GM19025 (cell line): ENCODE measurements at regions not wholly inside any gene's neighbourhood (a gene's known extent, or its start where the extent isn't known, plus 50 kb on each side); places are given as distances from the start of the nearest gene placed in this dataset.

Source experiments
- ATAC-seq: cut with Tn5 transposase; IDR thresholded peaks from one replicate; pipeline ENCODE4 v1.9.1; 2021; ENCODE audit warnings: mild to moderate bottlenecking, low read depth, moderate library complexity; ENCODE audit not compliant: unreplicated experiment

DNA sequence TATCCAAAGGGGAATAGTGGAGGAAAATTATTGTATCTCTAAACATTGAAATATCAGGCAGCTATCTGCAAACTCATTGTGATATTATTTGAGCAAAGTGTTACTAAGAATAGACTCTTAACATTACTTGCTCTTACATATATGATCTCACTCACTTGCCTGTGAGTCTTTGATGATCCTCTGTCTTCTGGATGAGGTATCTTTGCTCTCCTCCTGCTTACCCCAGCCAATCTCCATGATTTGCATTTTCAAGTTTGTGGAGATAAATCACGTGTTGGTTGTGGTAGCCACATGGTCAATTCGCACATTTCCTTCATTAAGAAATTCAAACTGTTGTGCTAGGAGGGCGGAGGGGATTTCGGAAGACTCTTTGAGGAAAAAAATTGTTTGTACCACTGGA is 169.9 kb upstream of the S100G start:
- no peak for ATAC-seq

DNA sequence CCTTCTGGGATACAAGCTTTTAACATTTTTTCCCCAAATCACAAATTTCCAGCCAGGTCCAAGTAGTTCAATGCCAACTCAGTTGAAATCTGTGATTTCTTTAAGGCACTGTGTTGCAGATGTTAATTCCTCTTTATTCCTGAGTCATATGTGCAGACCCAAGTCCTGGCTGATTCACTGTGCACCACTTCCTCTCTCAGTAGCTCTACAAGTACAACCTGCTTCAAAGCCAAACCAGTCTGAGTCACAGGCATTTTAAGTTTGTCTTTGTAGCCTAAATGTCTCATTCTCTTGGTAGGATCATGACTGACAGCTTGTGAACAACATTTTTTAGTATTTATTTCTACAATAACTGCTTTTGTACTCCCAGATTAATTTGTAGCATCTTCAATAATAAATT is 165.6 kb upstream of the S100G start:
- ATAC-seq = no peak

DNA sequence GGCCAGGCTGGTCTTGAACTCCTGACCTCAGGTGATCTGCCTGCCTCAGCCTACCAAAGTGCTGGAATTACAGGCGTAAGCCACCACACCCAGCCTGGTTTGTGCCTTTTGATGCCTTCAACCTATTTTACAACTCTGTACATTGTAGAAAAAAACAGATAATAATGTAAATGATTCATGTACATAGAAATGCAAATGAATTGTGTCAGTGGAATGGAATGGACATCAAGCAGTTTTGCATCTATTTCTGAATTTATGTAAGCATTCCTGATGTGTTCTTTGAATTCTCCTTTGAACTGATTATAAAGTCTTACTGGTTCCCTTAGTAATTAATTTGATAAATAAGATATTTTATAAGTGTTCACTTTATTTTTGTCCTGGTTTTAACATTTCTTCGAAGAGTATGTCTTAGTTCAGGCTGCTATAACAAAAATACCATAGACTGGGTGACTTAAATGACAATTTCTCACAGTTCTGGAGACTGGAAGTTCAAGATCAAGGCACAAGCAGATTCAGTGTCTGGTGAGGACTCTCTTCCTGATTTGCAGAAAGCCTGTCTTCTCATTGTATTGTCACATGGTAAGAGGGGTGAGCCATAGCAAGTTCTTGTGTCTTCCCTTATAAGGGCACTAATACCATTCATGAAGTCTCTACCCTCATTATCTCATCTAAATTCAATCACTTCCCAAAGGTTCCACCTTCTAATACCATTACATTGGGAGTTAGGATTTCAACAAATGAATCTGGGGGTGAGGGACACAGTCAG is 162.2 kb upstream of the S100G start:
- no peak for ATAC-seq

DNA sequence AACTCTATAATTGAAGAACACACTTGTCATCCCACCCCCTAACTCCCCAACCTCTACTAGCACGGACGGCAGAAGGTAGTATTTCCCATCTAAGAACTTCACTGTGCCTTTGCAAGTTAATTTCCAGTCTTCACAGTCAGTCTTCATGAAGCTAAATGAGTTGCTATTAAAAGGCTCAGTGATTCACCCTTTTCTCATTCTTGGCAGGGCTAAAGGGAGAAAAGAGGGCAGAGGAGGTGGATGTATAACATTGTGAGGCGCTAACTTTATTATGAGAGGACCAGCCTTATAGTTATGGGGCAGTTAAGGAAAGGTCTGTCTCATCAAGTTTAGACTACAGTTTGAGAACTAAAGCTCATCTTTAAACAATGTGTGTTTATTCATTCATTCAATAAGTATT is 161.0 kb upstream of the S100G start:
- no peak for ATAC-seq

DNA sequence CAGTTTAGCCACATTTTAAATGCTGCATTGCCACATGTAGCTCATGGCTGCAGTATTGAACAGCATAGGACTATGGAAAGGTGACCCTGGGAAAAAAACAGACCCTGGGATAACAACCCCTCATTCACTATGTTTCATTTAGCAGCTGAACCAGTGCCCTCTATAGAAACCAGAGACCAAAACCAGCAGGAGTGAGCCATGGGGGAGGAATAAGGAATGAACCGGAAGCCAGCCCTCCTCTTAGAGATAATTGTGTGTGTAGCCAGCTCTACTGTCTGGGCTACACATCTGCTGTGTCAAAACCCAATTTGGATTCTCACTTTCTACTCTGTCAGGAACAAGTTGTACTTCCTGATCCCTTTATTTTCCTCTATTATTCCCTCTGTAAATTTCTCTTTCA is 158.5 kb upstream of the S100G start:
- ATAC-seq = no peak

DNA sequence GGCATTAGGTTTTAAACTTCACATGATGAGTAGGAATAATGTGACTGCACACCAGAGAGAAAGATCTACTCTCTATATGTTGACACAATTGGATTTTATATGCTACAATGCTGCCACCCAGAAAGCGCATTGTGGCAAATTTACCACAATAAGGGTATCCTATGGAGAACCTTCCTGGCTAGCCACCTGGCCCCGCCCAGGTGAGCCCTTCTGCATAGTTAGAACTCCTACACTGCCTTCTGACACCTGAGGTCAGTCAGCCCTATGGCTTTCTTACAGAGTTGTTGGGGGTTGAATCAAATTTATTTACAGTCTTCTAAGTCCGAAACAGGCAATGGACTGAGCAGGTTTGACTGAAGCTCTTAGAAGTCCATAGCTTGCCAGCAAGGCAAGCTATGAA is 153.8 kb upstream of the S100G start:
- no peak for ATAC-seq

DNA sequence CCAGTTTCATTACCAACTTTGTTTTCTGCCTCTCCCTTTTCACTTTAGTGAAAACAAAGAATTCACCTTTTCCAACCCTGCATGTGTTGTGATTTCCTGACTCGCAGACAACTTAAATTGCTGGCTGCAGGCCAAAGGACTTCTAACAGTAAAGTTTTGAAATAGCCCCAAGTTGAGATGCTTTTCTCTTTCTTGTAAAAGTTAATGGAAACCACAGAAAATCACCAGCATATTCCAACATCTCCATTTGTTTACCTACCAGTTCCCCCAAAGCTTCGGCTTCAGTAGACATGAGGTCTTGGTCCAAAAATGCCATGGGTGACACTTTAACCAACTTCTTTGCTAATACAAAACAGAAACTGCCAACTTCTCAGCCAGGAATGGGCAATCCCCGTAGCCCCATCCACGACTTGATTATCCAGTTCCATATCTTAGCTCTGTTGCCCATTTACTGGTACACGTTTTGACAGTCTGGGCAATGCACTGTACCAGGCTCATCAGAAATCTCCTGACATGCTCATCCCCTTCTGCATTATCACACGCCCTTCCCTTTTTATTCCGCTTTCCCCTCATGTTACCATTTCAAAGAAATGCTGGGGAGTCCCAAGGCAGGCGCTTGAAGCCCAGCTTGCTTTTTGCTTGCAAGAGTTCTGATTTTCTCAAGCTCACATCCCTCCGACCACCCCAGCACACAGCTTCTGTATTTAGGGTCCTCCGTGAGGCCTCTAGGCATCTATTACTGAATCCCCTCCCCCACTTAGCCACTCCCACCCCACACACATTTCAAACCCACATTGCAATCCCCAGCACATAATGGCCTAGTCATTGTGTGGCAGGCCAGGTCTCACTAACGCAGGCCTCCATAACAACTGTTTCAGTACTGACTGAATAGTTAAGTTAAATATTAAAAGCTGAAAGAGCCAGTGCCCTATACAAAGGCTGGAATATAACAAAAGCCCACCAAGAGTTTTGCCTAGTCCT is 137.9 kb upstream of the S100G start:
- no peak for ATAC-seq

DNA sequence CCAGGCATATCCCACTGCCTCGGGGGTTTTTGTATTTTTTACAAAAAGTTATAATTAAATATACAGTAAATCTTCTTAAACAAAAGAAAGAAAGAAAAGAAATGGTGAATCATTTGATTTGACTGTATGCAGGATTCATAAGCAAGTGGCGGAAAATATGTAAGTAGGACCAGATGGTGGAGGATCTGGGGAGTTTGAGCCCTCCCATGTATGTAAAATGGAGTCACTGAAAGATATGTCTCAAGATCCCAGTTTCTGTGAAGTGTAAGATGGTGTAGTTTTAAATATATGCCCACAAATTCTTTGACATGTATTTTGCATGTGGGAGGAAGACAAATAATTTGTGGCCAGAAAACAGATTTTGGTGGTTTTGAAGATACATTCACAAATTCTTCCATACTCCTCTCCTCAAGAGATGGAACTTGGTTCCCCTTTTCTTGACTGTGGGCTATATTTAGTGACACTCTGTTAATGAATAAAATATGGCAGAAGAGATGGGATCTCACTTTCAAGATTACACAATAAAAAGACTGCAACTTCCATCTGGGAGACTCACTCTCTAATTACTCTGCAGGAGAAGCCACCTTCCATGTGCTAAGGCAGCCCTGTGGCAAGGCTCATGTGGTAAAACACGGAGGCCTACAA is 133.6 kb upstream of the S100G start:
- no peak for ATAC-seq

DNA sequence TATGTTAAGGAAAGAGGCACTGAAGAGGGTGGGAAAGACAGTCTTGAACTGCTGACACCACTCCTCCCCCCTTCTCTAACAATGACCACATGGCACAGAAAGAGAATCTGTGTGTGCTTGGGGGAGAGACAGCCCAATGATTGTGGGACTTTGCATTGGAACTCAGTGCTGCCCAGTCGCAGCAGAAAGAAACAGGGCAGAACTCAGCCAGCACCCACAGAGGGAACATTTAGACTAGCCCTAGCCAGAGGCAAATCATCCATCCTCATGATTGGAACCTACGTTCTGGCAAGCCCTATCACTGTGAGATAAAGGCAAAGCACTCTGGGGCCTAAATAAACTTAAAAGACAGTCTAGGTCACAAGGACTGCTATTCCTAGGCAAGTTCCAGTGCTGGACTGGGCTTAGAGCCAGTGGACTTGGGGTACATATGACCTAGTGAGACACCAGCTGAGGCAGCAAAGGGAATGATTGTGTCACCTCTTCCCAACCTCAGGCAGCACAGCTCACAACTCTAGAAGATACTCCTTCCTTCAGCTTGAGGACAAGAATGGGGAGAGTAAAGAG is 132.8 kb upstream of the S100G start:
- ATAC-seq = no peak

DNA sequence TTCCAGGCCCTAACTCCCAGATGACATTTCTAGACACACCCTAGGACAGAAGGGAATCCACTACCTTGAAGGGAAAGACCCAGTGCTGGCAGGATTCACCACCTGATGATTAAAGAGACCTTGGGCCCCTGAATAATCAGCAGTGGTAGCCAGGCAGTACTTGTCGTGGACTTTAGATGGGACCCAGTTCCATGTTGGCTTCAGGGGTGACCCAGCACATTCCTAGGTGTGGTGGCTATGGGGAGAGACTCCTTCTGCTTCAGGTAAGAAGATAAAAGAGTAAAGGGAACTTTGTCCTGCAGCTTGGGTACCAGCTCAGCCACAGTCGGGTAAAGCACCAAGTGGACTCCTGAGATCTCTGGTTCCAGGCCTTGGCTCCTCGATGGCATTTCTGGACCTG is 131.8 kb upstream of the S100G start:
- no peak for ATAC-seq

DNA sequence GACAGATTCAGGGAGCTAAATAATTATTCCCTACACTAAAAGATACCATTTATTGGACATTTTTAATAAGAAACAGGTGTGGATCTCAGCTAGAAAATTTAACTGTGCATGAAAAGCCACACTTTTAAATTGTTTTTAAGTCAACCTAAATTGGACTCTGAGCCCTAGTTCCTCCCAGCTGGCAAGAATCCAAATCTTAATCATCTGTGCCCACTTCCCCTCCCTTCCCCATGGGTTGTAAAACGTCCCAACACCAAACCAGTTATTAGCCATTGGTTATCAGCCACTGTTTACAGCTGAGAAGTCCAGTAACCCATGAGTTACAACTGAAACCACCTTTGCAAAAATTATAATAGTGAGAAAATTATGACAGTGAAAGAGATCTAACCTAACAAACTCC is 125.6 kb upstream of the S100G start:
- no peak for ATAC-seq

DNA sequence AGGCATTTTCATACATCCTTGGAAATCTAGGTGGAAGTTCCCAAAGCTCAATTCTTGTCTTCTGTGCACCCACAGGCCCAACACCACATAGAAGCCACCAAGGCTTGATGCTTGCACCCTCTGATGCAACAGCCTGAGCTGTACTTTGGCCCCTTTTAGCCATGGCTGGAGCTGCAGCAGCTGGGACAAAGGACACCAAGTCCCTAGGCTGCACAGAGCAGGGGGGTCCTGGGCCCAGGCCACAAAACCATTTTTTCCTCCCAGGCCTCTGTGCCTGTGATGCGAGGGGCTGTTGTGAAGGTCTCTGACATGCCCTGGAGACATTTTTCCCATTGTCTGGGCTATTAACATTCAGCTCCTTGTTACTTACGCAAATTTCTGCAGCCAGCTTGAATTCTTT is 124.0 kb upstream of the S100G start:
- no peak for ATAC-seq

DNA sequence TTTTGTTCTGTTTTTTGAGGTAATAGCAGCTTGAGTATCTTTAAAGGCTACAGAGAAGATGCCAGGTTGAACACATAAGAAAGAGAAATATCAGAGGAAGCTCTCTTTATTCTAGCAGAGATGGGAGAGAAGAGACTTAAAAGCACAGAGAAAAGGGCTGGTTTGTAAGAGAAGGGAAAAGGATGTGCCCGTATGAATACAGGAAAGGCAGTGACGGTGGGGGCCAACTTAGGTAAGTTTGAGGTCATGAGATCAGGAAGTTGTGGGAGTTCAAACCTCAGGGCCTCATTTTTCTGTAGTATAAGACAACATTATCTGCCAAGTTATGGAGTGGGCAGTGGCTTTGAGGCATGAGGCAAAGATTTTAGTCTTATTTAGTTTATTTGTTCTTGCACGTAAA is 121.3 kb upstream of the S100G start:
- ATAC-seq = no peak
